RWPE2 (cell line): ENCODE measurements at regions not wholly inside any gene's neighbourhood (a gene's known extent, or its start where the extent isn't known, plus 50 kb on each side); places are given as distances from the start of the nearest gene placed in this dataset.
A peak's percentile ranks its signal among the peaks of the same experiment; 100 is the strongest.

Experiments
- ATAC-seq: fragments of 200-7000 bp; cut with Tn5 transposase; 3 replicates; pipeline ENCODE4 v1.9.1; 2021; ENCODE audit warnings: low read depth
- DNase-seq: peaks from one replicate; pipeline ENCODE4 v3.0.0-alpha.2; 2020; ENCODE audit warnings: low spot score
- H3K27ac ChIP-seq: fragments of 450-650 bp; 2 replicates; pipeline ENCODE4 v1.5.1; 2017; ENCODE audit warnings: mild to moderate bottlenecking; ENCODE audit not compliant: poor library complexity, severe bottlenecking
- H3K27me3 ChIP-seq: fragments of 250-450 bp; sonication (Bioruptor Pico); 2 replicates; pipeline ENCODE4 v1.5.1; 2021; ENCODE audit warnings: mild to moderate bottlenecking, moderate library complexity; ENCODE audit not compliant: insufficient read depth, poor library complexity, severe bottlenecking
- H3K36me3 ChIP-seq: fragments of 250-450 bp; sonication (Bioruptor Pico); 2 replicates; pipeline ENCODE4 v1.5.1; 2020; ENCODE audit warnings: low read depth, mild to moderate bottlenecking, moderate library complexity
- H3K4me1 ChIP-seq: fragments of 250-450 bp; sonication (Bioruptor Pico); 2 replicates; pipeline ENCODE4 v1.5.1; 2021; ENCODE audit warnings: mild to moderate bottlenecking, moderate library complexity; ENCODE audit not compliant: insufficient read depth, poor library complexity, severe bottlenecking
- H3K4me3 ChIP-seq: fragments of 250-450 bp; sonication (Bioruptor Pico); 2 replicates; pipeline ENCODE4 v1.5.1; 2021; ENCODE audit warnings: mild to moderate bottlenecking, moderate library complexity; ENCODE audit not compliant: severe bottlenecking
- H3K9me3 ChIP-seq: fragments of 250-450 bp; sonication (Bioruptor Pico); 2 replicates; pipeline ENCODE4 v1.5.1; 2021; ENCODE audit warnings: mild to moderate bottlenecking, moderate library complexity; ENCODE audit not compliant: severe bottlenecking
- TF ChIP-seq, protein P1 (sequence below): fragments of 450-650 bp; IDR thresholded peaks from one replicate; pipeline ENCODE4 v1.5.1; 2017; ENCODE audit warnings: mild to moderate bottlenecking, moderate library complexity; ENCODE audit not compliant: poor library complexity, severe bottlenecking

DNA sequence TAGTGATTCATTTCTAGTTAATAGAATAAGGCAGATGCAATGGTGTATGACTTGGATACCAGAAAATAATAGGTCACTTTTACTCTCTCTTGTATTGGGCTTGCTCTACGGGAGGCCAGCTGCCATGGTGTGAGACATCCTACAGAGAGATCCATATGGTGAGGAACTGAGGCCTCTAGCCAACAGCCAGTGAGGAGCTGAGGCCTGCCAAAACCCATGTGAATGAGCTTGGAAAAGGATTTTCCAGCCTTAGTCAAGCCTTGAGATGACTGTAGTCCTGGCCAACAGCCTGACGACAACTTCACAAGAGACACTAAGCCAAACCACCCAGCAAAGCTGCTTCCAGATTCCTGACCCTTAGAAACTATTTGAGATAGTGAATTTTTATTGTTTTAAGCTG is 1300.2 kb downstream of the RAPGEF2 start:
- Histone ChIP-seq H3K27me3 (no peaks in the 10 kb centered on the region), H3K4me1 (no peaks in the 10 kb centered on the region), H3K36me3 (no peaks in the 10 kb centered on the region), H3K9me3 (no peaks in the 10 kb centered on the region), H3K27ac (no peak overlapping the region), H3K4me3 (no peak overlapping the region)
- no peak for ATAC-seq
- TF ChIP-seq, protein P1, sequence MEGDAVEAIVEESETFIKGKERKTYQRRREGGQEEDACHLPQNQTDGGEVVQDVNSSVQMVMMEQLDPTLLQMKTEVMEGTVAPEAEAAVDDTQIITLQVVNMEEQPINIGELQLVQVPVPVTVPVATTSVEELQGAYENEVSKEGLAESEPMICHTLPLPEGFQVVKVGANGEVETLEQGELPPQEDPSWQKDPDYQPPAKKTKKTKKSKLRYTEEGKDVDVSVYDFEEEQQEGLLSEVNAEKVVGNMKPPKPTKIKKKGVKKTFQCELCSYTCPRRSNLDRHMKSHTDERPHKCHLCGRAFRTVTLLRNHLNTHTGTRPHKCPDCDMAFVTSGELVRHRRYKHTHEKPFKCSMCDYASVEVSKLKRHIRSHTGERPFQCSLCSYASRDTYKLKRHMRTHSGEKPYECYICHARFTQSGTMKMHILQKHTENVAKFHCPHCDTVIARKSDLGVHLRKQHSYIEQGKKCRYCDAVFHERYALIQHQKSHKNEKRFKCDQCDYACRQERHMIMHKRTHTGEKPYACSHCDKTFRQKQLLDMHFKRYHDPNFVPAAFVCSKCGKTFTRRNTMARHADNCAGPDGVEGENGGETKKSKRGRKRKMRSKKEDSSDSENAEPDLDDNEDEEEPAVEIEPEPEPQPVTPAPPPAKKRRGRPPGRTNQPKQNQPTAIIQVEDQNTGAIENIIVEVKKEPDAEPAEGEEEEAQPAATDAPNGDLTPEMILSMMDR: no peak
- no peak for DNase-seq

DNA sequence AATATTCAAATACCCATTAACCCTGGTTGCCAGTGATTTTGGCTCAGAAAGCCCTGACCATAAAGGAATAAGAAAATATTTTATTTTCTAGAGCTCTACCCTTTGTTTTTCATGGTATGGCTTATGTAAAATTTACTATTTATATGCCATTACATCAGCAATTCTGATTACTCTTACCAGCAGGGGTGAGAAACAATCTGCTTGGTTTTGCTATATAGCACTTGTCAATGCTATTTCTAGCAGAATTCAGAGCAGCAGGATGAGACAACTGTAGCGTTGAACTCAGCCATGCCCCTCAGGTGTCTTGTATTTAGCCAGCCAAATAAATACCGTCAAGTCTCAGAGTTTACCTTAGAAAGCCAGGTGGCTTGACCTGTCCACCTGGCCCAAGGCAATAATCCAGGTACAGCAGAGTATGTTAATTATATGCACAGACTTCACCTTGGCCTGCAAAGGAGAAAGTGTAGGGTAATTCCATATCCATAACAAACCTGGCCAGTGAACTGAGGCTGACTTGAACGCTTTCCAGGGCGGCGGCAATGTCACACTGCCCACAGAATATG is 1303.5 kb downstream of the RAPGEF2 start:
- DNase-seq: no peak
- TF ChIP-seq, protein P1: no peak
- Histone ChIP-seq H3K36me3 (no peaks in the 10 kb centered on the region), H3K4me1 (no peaks in the 10 kb centered on the region), H3K27ac (no peak overlapping the region), H3K27me3 (no peaks in the 10 kb centered on the region), H3K4me3 (no peak overlapping the region), H3K9me3 (no peaks in the 10 kb centered on the region)
- no peak for ATAC-seq

DNA sequence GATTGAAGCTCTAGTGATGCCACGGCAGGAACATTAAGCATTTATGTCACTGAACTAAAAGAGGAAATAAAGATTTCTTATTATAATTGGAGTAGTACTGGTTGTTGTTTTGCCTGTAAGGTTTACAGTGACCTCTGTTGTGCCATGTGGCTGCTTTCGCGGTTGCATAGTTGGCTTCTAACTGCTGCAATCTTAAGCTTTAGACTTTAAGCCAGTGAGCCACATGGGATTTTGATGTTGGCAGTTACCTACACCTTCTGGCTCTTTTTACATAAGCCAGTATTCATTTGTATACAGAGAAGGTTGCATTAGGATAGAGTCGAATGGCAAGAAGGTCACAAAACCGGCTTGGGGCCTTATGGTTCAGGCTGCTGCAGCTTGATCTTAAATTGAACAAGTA is 1311.6 kb downstream of the RAPGEF2 start:
- H3K4me1 ChIP-seq: no peaks in the 10 kb centered on the region
- H3K27ac ChIP-seq: no peak overlapping the region
- no peaks in the 10 kb centered on the region for H3K27me3 ChIP-seq
- H3K9me3 ChIP-seq: no peaks in the 10 kb centered on the region
- no peak for DNase-seq
- no peaks in the 10 kb centered on the region for H3K36me3 ChIP-seq
- H3K4me3 ChIP-seq: no peak overlapping the region
- no peak for ATAC-seq
- TF ChIP-seq, protein P1: no peak

DNA sequence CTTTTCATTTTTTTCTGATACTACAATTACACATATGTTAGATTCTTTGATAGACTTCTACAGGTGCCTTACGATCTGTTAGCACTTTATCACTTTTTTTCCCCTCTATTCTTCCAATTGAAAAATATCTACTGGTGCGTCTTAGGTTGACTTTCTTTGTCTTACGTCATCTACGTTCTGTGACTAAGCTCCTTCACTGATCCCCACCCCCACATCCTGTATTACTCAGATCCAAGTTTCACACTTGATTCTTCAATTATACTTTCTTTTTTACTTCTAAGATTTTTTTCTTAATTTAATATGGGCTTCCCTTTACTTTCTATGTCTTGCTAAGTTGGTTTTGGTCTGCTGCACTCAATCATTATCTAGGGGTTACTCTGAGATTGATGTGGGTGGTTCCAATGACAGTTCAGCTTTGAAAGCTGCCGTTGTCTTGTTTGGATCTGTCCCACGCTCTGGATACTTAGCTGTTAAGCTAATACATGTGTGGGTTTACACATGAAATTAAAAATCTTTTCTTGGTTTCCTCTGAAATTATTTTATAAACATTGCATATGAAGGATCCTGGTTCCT is 1321.1 kb downstream of the RAPGEF2 start:
- Histone ChIP-seq H3K36me3 (no peaks in the 10 kb centered on the region), H3K27ac (no peak overlapping the region), H3K4me3 (no peak overlapping the region), H3K4me1 (no peaks in the 10 kb centered on the region), H3K9me3 (no peaks in the 10 kb centered on the region), H3K27me3 (no peaks in the 10 kb centered on the region)
- DNase-seq: no peak
- peak; percentile 70; the same call in 2 of the 3 replicates for ATAC-seq
- TF ChIP-seq, protein P1: no peak

DNA sequence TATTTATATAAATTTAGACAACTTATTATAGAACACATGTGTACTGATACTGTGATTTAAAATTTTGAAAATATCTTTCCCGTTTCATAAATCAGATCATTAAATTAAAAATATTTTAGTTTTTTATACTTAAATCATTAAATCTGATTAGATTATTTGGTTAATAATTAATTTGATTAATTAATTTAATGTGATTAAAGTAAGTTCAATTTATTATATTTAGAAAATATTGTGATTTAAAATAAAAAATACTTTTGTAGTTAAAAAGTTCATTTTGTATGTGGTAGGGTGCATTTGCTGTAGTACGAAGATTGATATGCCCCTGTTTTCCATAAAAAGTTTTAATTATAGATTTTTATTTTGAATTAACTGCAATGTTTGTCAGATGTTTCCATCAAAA is 1323.4 kb downstream of the RAPGEF2 start:
- no peak for ATAC-seq
- no peak overlapping the region for H3K27ac ChIP-seq
- no peaks in the 10 kb centered on the region for H3K27me3 ChIP-seq
- H3K4me3 ChIP-seq: no peak overlapping the region
- H3K36me3 ChIP-seq: no peaks in the 10 kb centered on the region
- H3K9me3 ChIP-seq: no peaks in the 10 kb centered on the region
- no peaks in the 10 kb centered on the region for H3K4me1 ChIP-seq
- TF ChIP-seq, protein P1: no peak
- DNase-seq: no peak
